ENCODE measurements at regions not wholly inside any gene's neighbourhood (a gene's known extent, or its start where the extent isn't known, plus 50 kb on each side); places are given as distances from the start of the nearest gene placed in this dataset.

DNA sequence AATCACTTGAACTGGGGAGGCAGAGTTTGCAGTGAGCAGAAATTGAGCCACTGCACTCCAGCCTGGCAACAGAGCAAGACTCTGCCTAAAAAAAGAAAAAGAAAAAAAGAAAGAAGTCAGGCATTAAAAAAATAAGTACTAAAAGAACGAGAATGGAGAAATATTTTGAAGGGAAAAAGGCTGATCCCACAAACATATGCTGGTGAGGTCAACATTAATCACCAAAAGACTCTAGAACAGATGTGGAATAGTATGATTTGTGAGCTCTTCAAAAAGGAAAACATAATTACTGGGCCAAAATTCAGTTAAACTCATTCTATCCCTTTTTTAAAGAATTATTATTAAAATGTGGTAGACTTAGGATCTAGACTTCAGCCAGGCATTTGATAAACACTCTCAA, 61.2 kb upstream of the NRSN1 start:
- TF ChIP-seq, protein P1, sequence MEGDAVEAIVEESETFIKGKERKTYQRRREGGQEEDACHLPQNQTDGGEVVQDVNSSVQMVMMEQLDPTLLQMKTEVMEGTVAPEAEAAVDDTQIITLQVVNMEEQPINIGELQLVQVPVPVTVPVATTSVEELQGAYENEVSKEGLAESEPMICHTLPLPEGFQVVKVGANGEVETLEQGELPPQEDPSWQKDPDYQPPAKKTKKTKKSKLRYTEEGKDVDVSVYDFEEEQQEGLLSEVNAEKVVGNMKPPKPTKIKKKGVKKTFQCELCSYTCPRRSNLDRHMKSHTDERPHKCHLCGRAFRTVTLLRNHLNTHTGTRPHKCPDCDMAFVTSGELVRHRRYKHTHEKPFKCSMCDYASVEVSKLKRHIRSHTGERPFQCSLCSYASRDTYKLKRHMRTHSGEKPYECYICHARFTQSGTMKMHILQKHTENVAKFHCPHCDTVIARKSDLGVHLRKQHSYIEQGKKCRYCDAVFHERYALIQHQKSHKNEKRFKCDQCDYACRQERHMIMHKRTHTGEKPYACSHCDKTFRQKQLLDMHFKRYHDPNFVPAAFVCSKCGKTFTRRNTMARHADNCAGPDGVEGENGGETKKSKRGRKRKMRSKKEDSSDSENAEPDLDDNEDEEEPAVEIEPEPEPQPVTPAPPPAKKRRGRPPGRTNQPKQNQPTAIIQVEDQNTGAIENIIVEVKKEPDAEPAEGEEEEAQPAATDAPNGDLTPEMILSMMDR (IDR thresholded peaks at IDR 0.05), result no peak
- no peak for TF ChIP-seq POLR2A (IDR thresholded peaks at IDR 0.05)

Measured in sigmoid colon (tissue), 3 donors.